Natural killer cell (primary cell): ENCODE measurements at regions not wholly inside any gene's neighbourhood (a gene's known extent, or its start where the extent isn't known, plus 50 kb on each side); places are given as distances from the start of the nearest gene placed in this dataset.

Source experiments
- ATAC-seq, 3 donors: fragments of 150-1000 bp in 2 of 3; fragments of 200-7000 bp in 1 of 3; cut with Tn5 transposase; 1 replicate in 1 of 3; 2 replicates in 2 of 3; pipeline ENCODE4 v1.10.0; 2021; ENCODE audit warnings: mild to moderate bottlenecking in 2 of 3, moderate library complexity in 2 of 3
- DNase-seq, 2 donors: peaks; one replicate each; pipeline versions ENCODE4 v3.0.0 to v3.0.0-alpha.2; 2013 to 2021; ENCODE audit warnings: mixed read lengths in 1 of 2
- H3K27ac ChIP-seq: one replicate; pipeline ENCODE4 v1.5.1; 2013; ENCODE audit warnings: mild to moderate bottlenecking, low read length
- H3K27me3 ChIP-seq: one replicate; pipeline ENCODE4 v1.6.1; 2013; ENCODE audit warnings: low read length; ENCODE audit not compliant: control insufficient read depth, insufficient read depth
- H3K36me3 ChIP-seq: one replicate; pipeline ENCODE4 v1.6.1; 2013; ENCODE audit warnings: low read length; ENCODE audit not compliant: control insufficient read depth, insufficient read depth
- H3K4me1 ChIP-seq: one replicate; pipeline ENCODE4 v1.6.1; 2013; ENCODE audit warnings: low read length; ENCODE audit not compliant: control insufficient read depth, insufficient read depth
- H3K4me3 ChIP-seq: one replicate; pipeline ENCODE4 v1.5.1; 2013; ENCODE audit warnings: low read length
- H3K9me3 ChIP-seq: one replicate; pipeline ENCODE4 v1.6.1; 2013; ENCODE audit warnings: low read length; ENCODE audit not compliant: control insufficient read depth, insufficient read depth
- H3K27ac Mint-ChIP-seq, 2 donors: one replicate each; pipeline ENCODE4 v1.8.0; 2022; ENCODE audit warnings: mild to moderate bottlenecking in 2 of 2, mixed read lengths in 2 of 2, moderate library complexity in 1 of 2
- H3K27me3 Mint-ChIP-seq, 2 donors: one replicate each; pipeline ENCODE4 v1.8.0; 2022; ENCODE audit warnings: low read depth in 2 of 2, mixed read lengths in 2 of 2
- H3K36me3 Mint-ChIP-seq: one replicate; pipeline ENCODE4 v1.8.0; 2022; ENCODE audit warnings: mixed read lengths
- H3K4me1 Mint-ChIP-seq, 2 donors: one replicate each; pipeline ENCODE4 v1.8.0; 2022; ENCODE audit warnings: mixed read lengths in 2 of 2
- H3K4me3 Mint-ChIP-seq: one replicate; pipeline ENCODE4 v1.8.0; 2022; ENCODE audit warnings: mild to moderate bottlenecking, moderate library complexity, mixed read lengths
- H3K9me3 Mint-ChIP-seq, 2 donors: one replicate each; pipeline ENCODE4 v1.8.0; 2022; ENCODE audit warnings: mixed read lengths in 2 of 2
- CTCF ChIP-seq: fragments of 200-600 bp; IDR thresholded peaks from one replicate; pipeline ENCODE4 v1.8.0; 2022; ENCODE audit warnings: antibody characterized with exemption
- WGBS: methylation state at CpG from one replicate; pipeline ENCODE4 v1.1.7; 2013; ENCODE audit warnings: missing lambda C conversion rate; ENCODE audit not compliant: insufficient coverage; 5-methylcytosine and 5-hydroxymethylcytosine counted together
- intact Hi-C: fragments of 100-400 bp; cut with micrococcal nuclease; formaldehyde crosslinking; loops from one replicate; pipeline ENCODE4 v1.14.2; 2022

GRCh38 chr6:18595774-18596530, 208.8 kb downstream of the RNF144B start:
- peak in 1 of 2 donors; percentile 63 for DNase-seq
- H3K4me3 Mint-ChIP-seq = no peak overlapping the region
- 39% methylated on average over 8 of the region's 11 CpGs for WGBS
- Histone ChIP-seq H3K27ac (no peak overlapping the region), H3K36me3 (no peaks in the 10 kb centered on the region), H3K4me3 (no peak overlapping the region), H3K4me1 (no peaks in the 10 kb centered on the region), H3K27me3 (no peaks in the 10 kb centered on the region), H3K9me3 (no peaks in the 10 kb centered on the region)
- H3K4me1 Mint-ChIP-seq = peaks cover 5 to 7% of the 10 kb centered on the region in 2 donors
- H3K9me3 Mint-ChIP-seq = no peaks in the 10 kb centered on the region
- peaks cover 0 to 15% of the 10 kb centered on the region in 2 donors for H3K27me3 Mint-ChIP-seq
- H3K36me3 Mint-ChIP-seq = no peaks in the 10 kb centered on the region
- no peak overlapping the region for H3K27ac Mint-ChIP-seq
- intact Hi-C loops = loop anchor here (1.0 to 2.0 kb wide), 2 partner anchors 1460 to 1531 kb away; no protein-coding TSS in a partner anchor
- peak in 2 of 3 donors; percentile 71 to 77 for ATAC-seq
- TF ChIP-seq CTCF = peak; percentile 85

GRCh38 chr6:18596531-18596835, 209.3 kb downstream of the RNF144B start:
- no peak overlapping the region for H3K27ac ChIP-seq
- H3K9me3 Mint-ChIP-seq = no peaks in the 10 kb centered on the region
- H3K27ac Mint-ChIP-seq = no peak overlapping the region
- H3K27me3 ChIP-seq = no peaks in the 10 kb centered on the region
- no peak for ATAC-seq
- no peaks in the 10 kb centered on the region for H3K4me1 ChIP-seq
- H3K9me3 ChIP-seq = no peaks in the 10 kb centered on the region
- intact Hi-C loops = loop anchor here (1.0 to 2.0 kb wide), 2 partner anchors 1460 to 1530 kb away; no protein-coding TSS in a partner anchor
- H3K4me3 ChIP-seq = no peak overlapping the region
- H3K4me3 Mint-ChIP-seq = no peak overlapping the region
- no peaks in the 10 kb centered on the region for H3K36me3 Mint-ChIP-seq
- no peak for DNase-seq
- H3K27me3 Mint-ChIP-seq = peaks cover 3 to 15% of the 10 kb centered on the region in 2 donors
- H3K36me3 ChIP-seq = no peaks in the 10 kb centered on the region
- peak; percentile 32 for TF ChIP-seq CTCF
- H3K4me1 Mint-ChIP-seq = peaks cover 5 to 7% of the 10 kb centered on the region in 2 donors

GRCh38 chr6:18598551-18599264, 211.6 kb downstream of the RNF144B start:
- Mint-ChIP-seq H3K4me1 (peaks cover 5 to 7% of the 10 kb centered on the region in 2 donors), H3K27ac (no peak overlapping the region), H3K9me3 (no peaks in the 10 kb centered on the region), H3K36me3 (no peaks in the 10 kb centered on the region), H3K27me3 (peaks cover 3 to 15% of the 10 kb centered on the region in 2 donors), H3K4me3 (no peak overlapping the region)
- Histone ChIP-seq H3K27me3 (no peaks in the 10 kb centered on the region), H3K4me3 (no peak overlapping the region), H3K27ac (no peak overlapping the region), H3K36me3 (no peaks in the 10 kb centered on the region), H3K9me3 (no peaks in the 10 kb centered on the region), H3K4me1 (no peaks in the 10 kb centered on the region)
- ATAC-seq (no peak), DNase-seq (no peak)
- TF ChIP-seq CTCF = no peak
- 71% methylated on average over 4 of the region's 4 CpGs for WGBS
- intact Hi-C loops = no loop called here
